Neural progenitor cell (in vitro differentiated cells): ENCODE measurements at regions not wholly inside any gene's neighbourhood (a gene's known extent, or its start where the extent isn't known, plus 50 kb on each side); places are given as distances from the start of the nearest gene placed in this dataset.

Source experiments
- DNase-seq: peaks from one replicate; pipeline ENCODE4 v3.0.0-alpha.2; 2016; ENCODE audit warnings: low spot score
- H2AFZ ChIP-seq: fragments of 200-600 bp; sonication (generic); replicated peaks from 2 replicates; pipeline ENCODE4 v1.6.1; 2016; ENCODE audit warnings: antibody characterized with exemption
- H3F3A ChIP-seq: fragments of 200-600 bp; sonication (generic); 2 replicates; pipeline ENCODE4 v1.6.1; 2016; ENCODE audit warnings: antibody characterized with exemption, low read depth
- H3K27ac ChIP-seq: fragments of 200-600 bp; sonication (generic); 2 replicates; pipeline ENCODE4 v1.5.1; 2016; ENCODE audit warnings: mild to moderate bottlenecking
- H3K27me3 ChIP-seq: fragments of 200-600 bp; sonication (generic); 2 replicates; pipeline ENCODE4 v1.6.1; 2016; ENCODE audit warnings: mild to moderate bottlenecking, moderate library complexity
- H3K36me3 ChIP-seq: fragments of 200-600 bp; sonication (generic); 2 replicates; pipeline ENCODE4 v1.5.1; 2016
- H3K4me1 ChIP-seq: fragments of 200-600 bp; sonication (generic); 2 replicates; pipeline ENCODE4 v1.6.1; 2016; ENCODE audit warnings: mixed run types
- H3K4me2 ChIP-seq: fragments of 200-600 bp; sonication (generic); 2 replicates; pipeline ENCODE4 v1.6.1; 2016
- H3K4me3 ChIP-seq: fragments of 200-600 bp; sonication (generic); 2 replicates; pipeline ENCODE4 v1.5.1; 2016
- H3K79me2 ChIP-seq: fragments of 200-600 bp; sonication (generic); 2 replicates; pipeline ENCODE4 v1.6.1; 2016; ENCODE audit warnings: low read depth
- H3K9ac ChIP-seq: fragments of 200-600 bp; sonication (generic); 2 replicates; pipeline ENCODE4 v1.6.1; 2016
- H3K9me3 ChIP-seq: fragments of 200-600 bp; sonication (generic); 2 replicates; pipeline ENCODE4 v1.5.1; 2016; ENCODE audit warnings: low read depth
- H4K20me1 ChIP-seq: fragments of 200-600 bp; sonication (generic); 2 replicates; pipeline ENCODE4 v1.6.1; 2016; ENCODE audit warnings: low read depth
- H3K27ac Mint-ChIP-seq: 3 replicates; pipeline ENCODE4 v1.8.0; 2021; ENCODE audit warnings: mixed read lengths
- H3K27me3 Mint-ChIP-seq: 2 replicates; pipeline ENCODE4 v1.8.0; 2022; ENCODE audit warnings: low read depth, mild to moderate bottlenecking, inconsistent platforms, moderate library complexity, mixed read lengths; ENCODE audit not compliant: insufficient read depth
- H3K36me3 Mint-ChIP-seq: 3 replicates; pipeline ENCODE4 v1.8.0; 2021; ENCODE audit warnings: mixed read lengths
- H3K4me1 Mint-ChIP-seq: 3 replicates; pipeline ENCODE4 v1.8.0; 2021; ENCODE audit warnings: mixed read lengths
- H3K4me3 Mint-ChIP-seq: 3 replicates; pipeline ENCODE4 v1.8.0; 2021; ENCODE audit warnings: mild to moderate bottlenecking, moderate library complexity, mixed read lengths
- H3K9me3 Mint-ChIP-seq: 3 replicates; pipeline ENCODE4 v1.8.0; 2020; ENCODE audit warnings: mixed read lengths
- EZH2 ChIP-seq: fragments of 200-600 bp; sonication (generic); IDR thresholded peaks from 2 replicates; pipeline ENCODE4 v1.6.1; 2017; ENCODE audit warnings: antibody characterized with exemption, mild to moderate bottlenecking, moderate library complexity
- EZH2phosphoT487 ChIP-seq: fragments of 200-600 bp; sonication (generic); IDR thresholded peaks from 2 replicates; pipeline ENCODE4 v1.6.1; 2017; ENCODE audit warnings: antibody characterized with exemption
- TF ChIP-seq, protein P1 (sequence below): fragments of 200-600 bp; sonication (generic); IDR thresholded peaks from 2 replicates; pipeline ENCODE4 v1.5.1; 2017; ENCODE audit warnings: antibody characterized with exemption, mild to moderate bottlenecking

DNA sequence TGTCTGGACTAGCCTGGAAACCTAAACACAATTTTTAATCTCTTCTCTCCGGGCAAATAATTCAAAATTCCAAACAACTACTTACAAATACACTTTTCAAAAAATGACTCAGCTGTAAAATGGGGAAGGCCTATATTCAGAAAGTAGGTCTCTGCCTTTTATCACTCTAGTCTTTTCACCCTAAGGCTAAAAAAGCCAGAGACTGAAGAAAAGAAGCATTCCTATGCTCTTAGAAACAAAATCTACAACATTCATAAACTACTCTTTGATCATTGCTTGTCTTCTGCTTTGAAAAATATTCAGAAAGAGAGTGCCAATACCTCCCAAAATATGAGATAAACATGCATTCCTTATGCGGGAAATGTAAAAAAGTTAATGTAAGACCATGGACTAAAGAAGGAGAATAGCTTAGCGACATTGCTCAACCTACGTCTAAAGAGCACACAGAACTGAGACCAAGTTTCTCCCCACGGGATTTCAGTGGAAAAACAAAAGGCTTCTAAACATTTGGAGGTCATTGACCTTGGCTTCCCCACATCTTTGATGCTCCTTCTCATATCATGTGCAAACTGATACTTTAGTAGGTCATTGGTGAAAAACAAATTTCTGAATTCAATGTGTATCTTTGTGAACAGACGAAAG lies 74.4 kb upstream of the EPB41L3 start:
- H3K4me1 Mint-ChIP-seq, result peaks cover 12% of the 10 kb centered on the region
- Histone ChIP-seq H2AFZ (no peak overlapping the region), H3K27me3 (no peaks in the 10 kb centered on the region), H3K79me2 (no peaks in the 10 kb centered on the region), H3K36me3 (no peaks in the 10 kb centered on the region), H3K27ac (no peak overlapping the region), H3K4me1 (no peaks in the 10 kb centered on the region), H4K20me1 (no peaks in the 10 kb centered on the region), H3K4me2 (no peak overlapping the region), H3K9ac (no peak overlapping the region), H3F3A (no peaks in the 10 kb centered on the region), H3K9me3 (no peaks in the 10 kb centered on the region), H3K4me3 (no peak overlapping the region)
- no peak overlapping the region for H3K27ac Mint-ChIP-seq
- no peak for DNase-seq
- no peaks in the 10 kb centered on the region for H3K27me3 Mint-ChIP-seq
- H3K4me3 Mint-ChIP-seq, result no peak overlapping the region
- TF ChIP-seq EZH2, result no peak
- TF ChIP-seq EZH2phosphoT487, result no peak
- TF ChIP-seq, protein P1, sequence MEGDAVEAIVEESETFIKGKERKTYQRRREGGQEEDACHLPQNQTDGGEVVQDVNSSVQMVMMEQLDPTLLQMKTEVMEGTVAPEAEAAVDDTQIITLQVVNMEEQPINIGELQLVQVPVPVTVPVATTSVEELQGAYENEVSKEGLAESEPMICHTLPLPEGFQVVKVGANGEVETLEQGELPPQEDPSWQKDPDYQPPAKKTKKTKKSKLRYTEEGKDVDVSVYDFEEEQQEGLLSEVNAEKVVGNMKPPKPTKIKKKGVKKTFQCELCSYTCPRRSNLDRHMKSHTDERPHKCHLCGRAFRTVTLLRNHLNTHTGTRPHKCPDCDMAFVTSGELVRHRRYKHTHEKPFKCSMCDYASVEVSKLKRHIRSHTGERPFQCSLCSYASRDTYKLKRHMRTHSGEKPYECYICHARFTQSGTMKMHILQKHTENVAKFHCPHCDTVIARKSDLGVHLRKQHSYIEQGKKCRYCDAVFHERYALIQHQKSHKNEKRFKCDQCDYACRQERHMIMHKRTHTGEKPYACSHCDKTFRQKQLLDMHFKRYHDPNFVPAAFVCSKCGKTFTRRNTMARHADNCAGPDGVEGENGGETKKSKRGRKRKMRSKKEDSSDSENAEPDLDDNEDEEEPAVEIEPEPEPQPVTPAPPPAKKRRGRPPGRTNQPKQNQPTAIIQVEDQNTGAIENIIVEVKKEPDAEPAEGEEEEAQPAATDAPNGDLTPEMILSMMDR, result no peak
- no peaks in the 10 kb centered on the region for H3K36me3 Mint-ChIP-seq
- H3K9me3 Mint-ChIP-seq, result no peaks in the 10 kb centered on the region

DNA sequence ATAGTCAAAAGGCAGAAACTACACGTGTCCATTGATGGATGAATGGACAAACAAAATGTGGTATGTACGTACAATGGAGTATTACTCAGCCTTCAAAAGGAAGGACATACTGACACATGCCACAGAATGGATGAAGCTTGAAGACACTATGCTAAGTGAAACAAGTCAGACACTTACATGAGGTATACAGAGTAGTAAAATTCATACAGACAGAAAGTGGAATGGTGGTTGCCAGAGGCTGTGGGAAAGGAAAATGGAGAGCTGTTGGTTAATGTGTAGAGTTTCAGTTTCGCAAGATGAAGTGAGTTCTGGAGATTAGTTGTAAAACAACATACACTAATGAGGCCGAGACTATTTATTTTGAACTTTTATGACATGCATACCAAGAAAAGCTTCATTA lies 67.4 kb upstream of the EPB41L3 start:
- Histone ChIP-seq H3K36me3 (no peaks in the 10 kb centered on the region), H3K4me3 (no peak overlapping the region), H3K4me1 (no peaks in the 10 kb centered on the region), H3K9me3 (no peaks in the 10 kb centered on the region), H3K27ac (no peak overlapping the region), H3K9ac (no peak overlapping the region), H4K20me1 (no peaks in the 10 kb centered on the region), H3K27me3 (no peaks in the 10 kb centered on the region), H3K4me2 (no peak overlapping the region), H3F3A (no peaks in the 10 kb centered on the region), H2AFZ (no peak overlapping the region), H3K79me2 (no peaks in the 10 kb centered on the region)
- H3K4me1 Mint-ChIP-seq, result no peaks in the 10 kb centered on the region
- H3K27me3 Mint-ChIP-seq, result no peaks in the 10 kb centered on the region
- H3K9me3 Mint-ChIP-seq, result no peaks in the 10 kb centered on the region
- no peak overlapping the region for H3K4me3 Mint-ChIP-seq
- H3K36me3 Mint-ChIP-seq, result no peaks in the 10 kb centered on the region
- TF ChIP-seq EZH2 (no peak), EZH2phosphoT487 (no peak)
- TF ChIP-seq, protein P1, result no peak
- H3K27ac Mint-ChIP-seq, result no peak overlapping the region
- DNase-seq, result no peak

DNA sequence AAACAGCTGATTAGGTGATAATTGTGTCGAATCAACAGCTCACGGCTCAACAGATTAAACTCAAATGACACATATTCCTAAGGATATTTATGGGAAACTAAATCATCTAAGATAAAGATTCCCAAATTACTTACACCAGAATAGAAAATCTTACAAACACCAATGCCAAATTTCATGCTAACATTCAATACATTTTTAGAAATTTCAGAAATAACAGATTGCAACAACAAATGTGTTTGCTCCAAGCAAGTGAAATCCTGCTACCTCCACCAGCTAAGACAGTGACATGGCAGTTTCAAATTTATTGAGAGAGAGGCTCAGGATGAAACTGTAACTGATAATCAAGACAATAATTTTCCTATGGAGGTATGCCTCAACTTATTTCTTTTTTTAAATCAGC lies 65.0 kb upstream of the EPB41L3 start:
- Histone ChIP-seq H3K4me1 (no peaks in the 10 kb centered on the region), H3K27ac (no peak overlapping the region), H3K36me3 (no peaks in the 10 kb centered on the region), H3K27me3 (no peaks in the 10 kb centered on the region), H3K9me3 (no peaks in the 10 kb centered on the region), H4K20me1 (no peaks in the 10 kb centered on the region), H3K4me2 (no peak overlapping the region), H3F3A (no peaks in the 10 kb centered on the region), H3K4me3 (no peak overlapping the region), H2AFZ (no peak overlapping the region), H3K9ac (no peak overlapping the region), H3K79me2 (no peaks in the 10 kb centered on the region)
- H3K36me3 Mint-ChIP-seq, result no peaks in the 10 kb centered on the region
- DNase-seq, result no peak
- no peaks in the 10 kb centered on the region for H3K9me3 Mint-ChIP-seq
- no peak overlapping the region for H3K27ac Mint-ChIP-seq
- H3K4me1 Mint-ChIP-seq, result no peaks in the 10 kb centered on the region
- TF ChIP-seq EZH2 (no peak), EZH2phosphoT487 (no peak)
- TF ChIP-seq, protein P1, result no peak
- no peaks in the 10 kb centered on the region for H3K27me3 Mint-ChIP-seq
- H3K4me3 Mint-ChIP-seq, result no peak overlapping the region
